ENCODE measurements at regions not wholly inside any gene's neighbourhood (a gene's known extent, or its start where the extent isn't known, plus 50 kb on each side); places are given as distances from the start of the nearest gene placed in this dataset.
A peak's percentile ranks its signal among the peaks of the same experiment; 100 is the strongest.

DNA sequence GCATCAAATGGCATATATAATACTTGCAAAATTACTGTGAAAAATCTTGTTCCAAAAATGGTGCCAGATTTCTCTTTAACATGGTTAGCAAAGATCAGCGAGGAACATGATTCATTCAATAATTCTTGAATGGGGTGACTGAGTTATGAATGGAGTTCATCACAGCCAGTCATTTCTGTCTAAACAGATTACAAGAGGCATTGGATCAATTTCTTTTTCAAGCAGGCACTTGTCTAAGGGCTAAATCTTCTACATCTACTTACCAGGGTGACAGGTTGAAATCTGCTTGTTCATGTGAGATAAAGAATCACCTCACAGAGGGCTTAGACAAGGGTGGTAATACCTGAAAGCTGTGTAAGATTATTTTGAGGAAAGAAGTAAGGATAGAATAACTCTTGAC lies 247.7 kb downstream of the ATP23 start:
- DNase-seq (ENCODE audit: low read depth in 2 of 2): no peak

DNA sequence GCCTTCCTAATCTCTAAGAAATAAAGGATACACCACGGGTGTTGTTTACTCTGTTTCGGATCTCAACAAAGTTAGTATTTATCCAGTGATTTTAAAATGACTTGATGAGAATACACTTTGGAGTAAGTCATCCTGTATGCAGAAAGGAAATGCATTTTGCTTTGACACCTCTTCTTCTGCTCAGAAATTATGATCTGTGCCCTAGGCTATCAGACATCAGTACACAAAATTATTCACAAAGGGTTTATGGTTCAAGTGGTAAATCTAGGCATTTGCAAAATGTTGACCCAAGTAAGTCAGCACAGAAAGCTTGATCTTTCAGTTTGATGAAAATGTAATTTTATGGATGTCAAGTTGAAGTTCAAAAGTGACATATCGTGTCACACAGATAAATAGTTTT lies 248.5 kb downstream of the ATP23 start:
- no peak for DNase-seq (ENCODE audit: low read depth in 2 of 2)

DNA sequence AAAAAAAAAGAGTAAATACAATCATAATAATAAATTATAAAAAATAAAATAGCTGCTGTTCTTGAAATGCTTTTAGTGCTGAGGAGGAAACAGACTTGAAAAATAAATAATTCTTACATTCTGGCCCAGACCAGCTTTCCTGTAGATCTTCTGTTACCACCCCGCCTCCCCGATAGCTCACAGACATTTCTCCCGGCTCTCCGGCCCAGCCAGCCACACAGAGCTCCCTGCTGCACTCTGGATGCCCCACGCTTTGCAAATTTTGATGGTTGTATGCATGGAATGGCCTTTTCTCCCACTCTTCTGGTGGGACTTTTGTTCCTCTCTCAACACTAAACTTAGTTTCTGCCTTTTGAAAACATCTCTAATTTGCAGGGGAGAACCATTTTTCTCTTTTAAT lies 249.3 kb downstream of the ATP23 start:
- DNase-seq (ENCODE audit: low read depth in 2 of 2): no peak

DNA sequence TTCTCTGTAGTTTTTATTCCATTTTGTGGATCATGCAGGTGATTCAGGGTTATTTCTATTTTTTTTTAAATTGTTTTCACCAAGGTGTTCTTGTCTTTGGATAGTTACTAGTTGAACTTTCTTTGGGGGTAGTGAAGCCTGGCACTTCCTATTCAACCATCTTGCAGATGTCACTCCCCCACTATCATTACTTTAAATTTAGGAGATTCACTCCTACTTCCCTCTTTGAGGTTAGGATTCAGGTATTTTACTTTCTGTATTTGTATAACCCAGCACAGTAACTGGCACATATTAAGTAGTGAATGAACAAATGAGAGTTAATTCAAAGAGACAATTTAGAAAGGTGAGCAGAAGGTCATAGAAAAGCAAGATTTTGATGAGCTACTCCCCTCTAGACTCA lies 255.6 kb downstream of the ATP23 start:
- no peak for DNase-seq (ENCODE audit: low read depth in 2 of 2)

DNA sequence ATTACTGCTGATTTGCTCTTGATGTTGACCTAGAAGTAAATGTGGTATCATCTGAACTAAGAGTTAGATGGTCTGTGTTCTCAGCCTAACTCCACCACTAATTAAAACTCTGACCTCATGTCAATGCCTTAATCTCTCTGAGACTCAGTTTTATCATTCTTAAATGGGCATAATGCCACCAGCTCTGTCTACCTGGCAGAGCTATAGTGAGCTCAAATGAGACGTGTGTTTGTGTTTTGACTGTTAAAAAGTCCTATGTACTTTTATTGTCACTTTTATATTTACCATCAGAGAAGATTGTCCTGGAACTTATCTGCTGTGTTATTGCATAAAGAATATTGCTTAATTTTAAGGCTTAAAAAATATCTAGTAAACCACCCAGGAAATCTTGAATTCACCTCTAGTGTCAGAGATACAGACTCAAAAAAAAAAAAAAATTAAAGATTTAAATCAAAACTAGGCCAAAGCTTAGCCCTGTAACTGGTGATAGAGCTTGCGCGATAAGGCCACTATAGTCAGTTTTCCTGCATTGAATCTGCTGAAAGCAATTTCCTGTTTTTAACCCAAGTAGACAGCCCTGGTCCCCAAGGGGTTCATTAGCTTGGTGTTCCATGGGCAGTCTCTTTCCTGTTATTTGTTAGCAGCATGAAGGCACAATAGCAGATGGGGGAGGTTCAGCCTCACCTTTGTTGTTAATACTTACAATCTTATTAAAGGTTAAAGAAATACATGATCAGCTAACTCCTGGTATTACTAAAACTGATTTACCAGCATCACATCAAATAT lies 261.8 kb downstream of the ATP23 start:
- DNase-seq (ENCODE audit: low read depth in 2 of 2): peak; percentile 75 to 77

DNA sequence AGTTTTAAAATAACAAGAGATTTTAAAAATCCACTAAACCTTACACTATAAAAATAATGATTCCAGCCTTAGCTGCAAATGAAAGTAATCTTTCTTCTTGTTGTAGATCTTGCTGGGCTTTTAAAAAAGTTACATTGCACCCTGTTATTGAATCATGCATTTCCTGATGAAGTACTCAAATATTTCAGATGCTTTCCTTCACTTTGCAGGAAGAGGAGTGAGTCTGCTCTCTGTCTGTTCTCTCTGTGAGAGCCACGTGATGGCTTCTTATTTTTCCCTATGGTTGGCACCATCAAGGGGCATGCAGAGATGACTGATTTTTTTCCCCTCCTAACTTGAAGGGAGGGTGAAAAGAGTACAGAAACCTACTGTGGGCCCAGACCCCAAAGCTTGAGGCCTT lies 262.7 kb downstream of the ATP23 start:
- peak; percentile 9 to 79 for DNase-seq (ENCODE audit: low read depth in 2 of 2)

DNA sequence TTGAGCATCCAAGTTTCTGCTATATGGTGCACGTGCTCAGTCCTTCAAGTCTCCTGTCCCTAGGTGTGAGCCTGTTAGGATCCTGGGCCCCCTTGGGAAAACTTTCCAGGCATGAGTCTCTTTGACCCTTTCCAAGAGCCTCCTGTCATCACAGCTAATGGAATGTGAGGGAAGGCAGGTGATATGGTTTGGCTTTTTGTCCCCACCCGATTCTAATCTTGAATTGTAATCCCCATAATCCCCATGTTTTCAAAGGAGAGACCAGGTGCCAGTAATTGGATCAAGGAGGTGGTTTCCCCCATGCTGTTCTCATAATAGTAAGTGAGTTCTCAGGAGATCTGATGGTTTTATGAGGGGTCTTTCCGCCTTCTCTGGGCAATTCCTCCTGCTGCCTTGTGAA lies 265.5 kb downstream of the ATP23 start:
- no peak for DNase-seq (ENCODE audit: low read depth in 2 of 2)

DNA sequence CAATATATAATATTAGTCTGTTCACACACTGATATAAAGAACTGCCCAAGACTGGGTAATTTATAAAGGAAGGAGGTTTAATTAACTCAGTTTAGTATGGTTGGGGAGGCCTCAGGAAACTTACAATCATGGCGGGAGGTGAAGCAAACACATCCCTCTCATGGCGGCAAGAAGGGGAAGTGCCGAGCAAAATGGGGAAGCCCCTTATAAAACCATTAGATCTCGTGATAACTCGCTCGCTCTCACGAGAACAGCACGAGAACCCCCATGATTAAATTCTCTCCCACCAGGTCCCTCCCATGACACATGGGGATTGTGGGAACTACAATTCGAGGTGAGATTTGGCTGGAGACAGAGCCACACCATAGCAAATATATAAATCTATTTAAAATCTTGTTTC lies 269.8 kb downstream of the ATP23 start:
- no peak for DNase-seq (ENCODE audit: low read depth in 2 of 2)

DNA sequence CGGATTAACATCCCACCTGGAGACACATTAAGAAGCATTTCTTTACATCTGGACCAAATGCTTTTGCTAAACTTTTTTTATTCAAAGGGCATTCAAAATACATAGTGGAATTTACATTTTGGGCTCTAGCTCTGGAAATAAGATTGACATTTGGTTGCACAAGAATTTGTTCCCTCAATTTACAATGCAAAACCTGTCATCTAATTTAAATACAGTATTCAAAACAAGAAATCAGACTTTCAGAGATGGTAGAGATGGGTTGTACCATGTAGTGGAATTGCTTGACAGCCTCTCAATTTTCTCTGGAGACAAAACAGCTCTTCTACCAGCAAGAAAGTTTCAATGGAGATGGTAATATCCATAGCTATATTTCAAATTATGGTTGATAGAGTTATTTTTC lies 275.8 kb downstream of the ATP23 start:
- no peak for DNase-seq (ENCODE audit: low read depth in 2 of 2)

DNA sequence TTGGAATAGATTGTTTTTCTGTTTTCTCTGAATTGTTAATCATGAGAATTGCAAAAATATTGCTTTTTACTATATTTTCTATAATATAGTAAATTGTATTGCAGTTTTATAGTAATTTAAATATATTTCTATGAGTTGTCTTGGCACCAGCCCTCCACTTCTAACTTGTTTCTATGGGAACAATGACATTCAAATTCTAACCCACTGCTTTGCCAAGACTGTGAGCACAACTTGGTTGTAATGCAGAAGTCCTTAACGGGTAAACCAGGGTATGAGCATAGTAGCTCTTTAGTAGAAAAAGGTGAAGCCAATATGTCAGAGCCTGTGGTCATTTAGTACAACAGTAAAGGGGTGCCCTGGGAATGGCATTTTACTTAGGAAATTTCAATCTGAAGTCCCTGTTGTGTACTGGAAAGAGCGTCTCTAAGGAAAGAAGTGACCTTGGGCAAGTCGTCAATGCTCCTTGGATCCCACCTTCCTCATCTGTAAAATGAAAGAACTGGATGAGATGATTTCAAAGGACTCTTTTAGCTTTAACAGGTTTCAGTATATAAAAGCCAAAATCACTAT lies 283.3 kb downstream of the ATP23 start:
- no peak for DNase-seq (ENCODE audit: low read depth in 2 of 2)

DNA sequence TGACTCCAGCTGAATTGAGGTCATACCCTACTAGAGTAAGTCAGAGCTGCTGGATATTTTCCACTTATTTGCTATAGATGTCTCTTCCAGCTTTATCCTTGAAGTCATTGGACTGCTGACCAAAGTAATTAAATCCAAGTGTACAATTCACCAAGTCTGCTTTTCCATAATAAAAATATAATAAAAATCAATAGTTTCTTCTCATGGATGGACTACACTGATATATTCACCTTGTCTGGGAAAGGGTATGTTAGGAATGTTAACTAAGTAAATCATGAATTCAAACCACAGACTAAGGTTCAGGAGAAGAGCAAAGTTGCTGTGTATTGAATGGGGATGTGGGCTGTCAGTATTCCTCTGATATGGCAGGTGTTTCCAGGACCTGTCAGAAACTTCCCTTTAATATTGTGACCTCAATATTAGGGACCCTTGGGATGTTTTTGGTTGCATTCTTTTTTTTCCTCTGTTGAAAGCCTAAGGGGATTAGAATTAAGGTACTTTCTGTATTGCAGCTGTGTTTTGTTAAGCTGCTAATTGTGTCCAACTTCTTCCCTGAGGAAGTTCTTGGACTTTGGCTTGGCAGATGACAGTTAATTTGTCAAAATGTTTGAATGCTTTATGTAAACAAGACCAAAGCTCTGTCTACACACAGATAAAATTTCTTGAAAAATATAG lies 284.0 kb downstream of the ATP23 start:
- peak in 1 of 2 donors; percentile 81 for DNase-seq (ENCODE audit: low read depth in 2 of 2)

DNA sequence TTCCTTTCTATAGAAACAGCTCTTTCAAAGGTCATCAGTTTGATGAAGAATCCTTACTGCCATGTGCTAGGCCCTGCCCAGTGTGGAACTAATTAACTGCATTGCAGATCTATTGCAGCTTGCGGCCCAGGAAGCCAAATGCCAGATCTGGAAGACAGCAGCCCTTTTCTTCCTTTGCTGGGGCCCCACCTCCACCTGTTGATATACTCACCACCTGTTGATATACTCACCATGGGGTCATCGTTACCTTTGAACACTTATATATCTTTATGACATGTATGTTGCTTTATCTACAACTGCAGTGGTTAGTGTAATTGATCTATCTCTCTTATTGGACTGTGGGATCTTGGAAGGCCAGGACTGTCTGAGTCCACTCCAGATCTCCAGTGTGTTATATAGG lies 292.5 kb downstream of the ATP23 start:
- DNase-seq (ENCODE audit: low read depth in 2 of 2): no peak

DNA sequence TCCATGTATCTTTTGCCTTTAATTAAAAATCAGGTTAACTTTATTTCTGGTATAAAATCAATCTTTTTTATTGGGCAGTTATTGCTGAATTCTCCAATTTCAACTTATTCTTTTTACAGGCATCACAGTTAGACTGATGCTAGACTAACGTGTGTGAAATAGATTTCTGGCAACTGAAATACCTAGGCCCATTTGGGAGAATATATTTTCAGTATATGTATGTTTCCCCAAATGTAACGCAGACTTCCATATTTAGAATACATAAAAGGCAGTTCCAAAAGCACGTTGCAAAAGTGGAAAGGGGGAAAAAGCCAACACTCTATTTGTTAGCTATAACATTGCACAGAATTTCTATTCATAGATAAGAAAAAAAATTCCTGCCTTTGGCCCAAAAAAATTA lies 297.0 kb downstream of the ATP23 start:
- no peak for DNase-seq (ENCODE audit: low read depth in 2 of 2)

DNA sequence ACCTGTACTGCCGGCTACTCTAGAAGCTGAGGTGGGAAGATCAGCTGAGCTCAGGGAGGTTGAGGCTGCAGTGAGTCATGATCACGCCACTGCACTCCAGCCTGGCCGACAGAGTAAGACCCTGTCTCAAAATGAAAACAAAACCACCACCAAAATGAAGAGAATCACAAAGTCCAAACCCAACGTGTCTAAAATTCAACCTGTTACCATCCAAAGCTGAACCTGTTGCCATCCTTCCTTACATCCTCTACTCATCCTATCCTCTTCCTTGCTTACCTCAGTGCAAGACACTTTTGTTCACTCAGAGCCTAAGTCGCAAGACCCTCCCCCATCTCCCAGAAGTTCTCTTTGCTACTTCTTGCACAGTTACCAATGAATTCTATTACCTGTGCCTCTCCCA lies 299.7 kb downstream of the ATP23 start:
- DNase-seq (ENCODE audit: low read depth in 2 of 2): no peak

DNA sequence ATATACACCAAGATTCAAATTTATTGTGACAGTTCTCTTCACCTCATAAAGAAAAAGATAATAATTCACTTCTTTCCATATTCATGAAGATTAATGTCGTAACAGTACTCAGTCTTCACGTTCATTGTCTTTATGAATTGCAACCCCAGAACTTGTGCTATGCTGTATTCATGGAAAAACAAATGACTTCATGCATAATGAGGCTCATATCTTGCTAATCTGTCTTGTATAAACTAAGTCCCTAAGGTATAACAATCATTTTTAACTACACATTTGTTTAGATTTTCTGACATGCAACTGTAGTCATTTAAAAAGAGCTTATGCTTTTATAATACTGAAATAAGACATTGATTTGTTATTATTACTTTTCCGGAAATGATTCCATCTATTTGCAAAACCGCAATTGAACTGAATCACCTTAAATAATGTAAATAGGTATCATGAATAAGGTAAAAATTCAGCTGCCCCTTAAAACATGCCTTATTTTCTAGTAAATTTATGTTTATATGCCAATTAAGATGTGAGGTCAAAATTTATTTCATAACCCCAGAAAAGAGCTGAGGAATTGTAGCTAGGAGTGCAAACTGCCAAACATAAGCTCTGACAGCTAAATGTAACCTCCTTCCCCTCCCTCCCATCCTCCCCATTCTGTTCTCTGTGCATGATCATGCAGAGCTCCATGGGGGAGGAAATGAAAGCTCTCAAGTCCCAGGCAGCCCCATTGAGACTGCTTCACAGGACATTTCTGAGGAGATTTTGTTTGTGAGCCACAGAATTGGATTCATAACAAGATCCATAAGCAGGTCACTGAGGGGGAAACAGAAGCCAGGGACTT lies 301.6 kb downstream of the ATP23 start:
- DNase-seq (ENCODE audit: low read depth in 2 of 2): no peak

DNA sequence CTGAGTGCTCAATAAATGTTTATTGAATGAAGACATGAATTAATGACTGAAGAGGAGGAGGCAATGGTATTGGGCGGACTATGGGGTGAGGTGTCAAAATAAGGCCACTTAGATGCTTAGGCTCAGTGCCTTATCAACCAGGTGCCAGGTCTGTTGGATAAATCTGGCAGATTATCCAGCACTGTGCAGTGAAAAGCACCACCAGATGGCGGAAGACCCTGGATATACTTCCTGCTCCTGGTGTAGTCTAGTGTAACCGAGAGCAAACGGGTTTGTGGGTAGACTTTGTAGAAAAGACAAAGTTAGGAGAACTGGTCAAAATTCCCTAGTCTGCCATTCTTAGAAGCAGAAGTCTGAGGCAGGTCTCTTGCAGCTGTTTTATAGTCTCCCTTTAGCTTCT lies 306.3 kb downstream of the ATP23 start:
- no peak for DNase-seq (ENCODE audit: low read depth in 2 of 2)

DNA sequence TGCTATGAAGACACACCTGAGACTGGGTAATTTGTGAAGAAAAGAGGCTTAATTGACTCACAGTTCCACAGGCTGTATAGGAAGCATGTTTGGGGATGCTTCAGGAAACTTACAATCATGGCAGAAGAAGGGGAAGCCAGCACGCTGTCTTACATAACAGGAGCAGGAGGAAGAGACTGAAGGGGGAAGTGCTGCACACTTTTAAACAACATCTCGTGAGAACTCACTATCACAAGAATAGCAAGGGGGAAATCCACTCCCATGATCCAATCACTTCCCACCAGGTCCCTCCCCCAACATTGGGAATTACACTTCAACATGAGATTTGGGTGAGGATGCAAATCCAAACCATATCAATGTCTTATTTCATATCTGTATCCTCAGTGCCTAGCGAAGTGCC lies 307.2 kb downstream of the ATP23 start:
- no peak for DNase-seq (ENCODE audit: low read depth in 2 of 2)

DNA sequence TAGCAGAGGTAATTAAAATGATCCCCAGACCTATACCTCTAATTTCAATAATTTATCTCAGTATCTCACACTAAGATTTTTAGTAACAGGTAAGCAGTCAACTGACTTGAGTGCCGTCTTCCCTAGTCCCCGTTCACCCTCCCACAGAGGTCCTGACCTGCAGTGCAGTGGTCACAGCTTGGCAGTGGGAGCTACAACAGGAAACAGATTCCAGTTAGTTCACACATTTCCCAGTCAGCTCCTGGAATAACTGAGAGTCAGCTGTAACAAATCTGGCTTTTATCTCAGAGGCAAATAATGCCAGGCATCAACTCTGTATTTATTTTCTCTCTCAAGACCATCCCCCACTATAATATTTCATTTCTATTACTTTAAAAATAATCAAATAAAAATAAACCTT lies 308.2 kb downstream of the ATP23 start:
- DNase-seq (ENCODE audit: low read depth in 2 of 2): peak; percentile 63 to 83

DNA sequence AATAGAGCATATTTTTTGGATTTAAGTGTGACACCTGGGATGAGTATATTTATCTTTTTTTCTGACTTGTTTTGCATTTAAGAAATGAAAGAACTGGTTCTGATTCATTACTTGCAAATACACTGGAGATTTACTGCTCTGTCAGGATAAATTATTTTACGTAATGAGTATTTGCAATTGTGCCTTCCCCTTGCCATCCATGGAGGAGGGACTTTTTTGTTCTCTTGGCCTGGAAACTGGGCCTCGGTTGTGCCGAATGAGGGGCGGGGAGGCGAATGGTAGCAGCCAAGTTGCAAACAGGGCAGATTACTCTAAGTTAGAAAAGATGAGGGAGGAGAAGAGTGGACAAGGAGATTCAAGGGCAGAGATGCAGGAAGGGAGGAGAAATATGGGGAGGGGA lies 308.7 kb downstream of the ATP23 start:
- DNase-seq (ENCODE audit: low read depth in 2 of 2): no peak

DNA sequence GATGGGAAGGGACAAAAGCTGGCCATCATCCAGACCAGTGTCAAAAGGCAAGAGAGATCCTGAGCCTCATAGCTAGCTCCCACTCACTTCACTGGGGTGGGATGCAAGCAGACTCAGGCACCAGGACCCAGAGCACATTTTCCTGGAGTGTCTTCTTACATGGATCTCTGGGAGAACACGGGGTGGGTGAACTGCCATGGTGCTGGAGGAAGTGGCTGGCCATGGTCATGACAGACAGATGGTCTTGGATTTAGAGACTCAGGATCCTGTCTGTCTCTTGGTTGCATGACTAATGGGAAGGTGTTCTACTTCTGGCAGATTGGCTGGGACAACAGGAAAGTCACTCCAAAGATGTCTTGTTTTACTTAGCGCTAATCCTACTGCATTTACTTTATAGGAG lies 311.5 kb downstream of the ATP23 start:
- no peak for DNase-seq (ENCODE audit: low read depth in 2 of 2)

DNA sequence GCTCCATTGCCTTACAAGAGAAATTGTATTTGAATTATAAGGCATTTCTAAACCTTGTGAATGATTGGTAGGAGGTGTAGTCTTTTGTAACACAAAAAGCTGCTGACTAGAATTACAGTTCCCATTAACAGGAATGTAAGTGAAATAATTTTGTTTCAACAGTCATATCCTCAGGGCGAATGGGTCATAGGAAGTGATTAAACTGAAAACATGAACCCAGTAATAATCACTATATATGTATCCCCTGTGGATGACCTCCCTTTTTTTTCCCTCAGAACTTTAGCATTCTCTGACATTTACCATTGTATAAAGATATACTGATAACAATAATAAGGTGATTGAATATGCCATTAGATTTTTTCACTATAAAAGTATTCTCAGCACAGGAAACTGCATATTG lies 312.3 kb downstream of the ATP23 start:
- peak; percentile 66 to 69 for DNase-seq (ENCODE audit: low read depth in 2 of 2)

DNA sequence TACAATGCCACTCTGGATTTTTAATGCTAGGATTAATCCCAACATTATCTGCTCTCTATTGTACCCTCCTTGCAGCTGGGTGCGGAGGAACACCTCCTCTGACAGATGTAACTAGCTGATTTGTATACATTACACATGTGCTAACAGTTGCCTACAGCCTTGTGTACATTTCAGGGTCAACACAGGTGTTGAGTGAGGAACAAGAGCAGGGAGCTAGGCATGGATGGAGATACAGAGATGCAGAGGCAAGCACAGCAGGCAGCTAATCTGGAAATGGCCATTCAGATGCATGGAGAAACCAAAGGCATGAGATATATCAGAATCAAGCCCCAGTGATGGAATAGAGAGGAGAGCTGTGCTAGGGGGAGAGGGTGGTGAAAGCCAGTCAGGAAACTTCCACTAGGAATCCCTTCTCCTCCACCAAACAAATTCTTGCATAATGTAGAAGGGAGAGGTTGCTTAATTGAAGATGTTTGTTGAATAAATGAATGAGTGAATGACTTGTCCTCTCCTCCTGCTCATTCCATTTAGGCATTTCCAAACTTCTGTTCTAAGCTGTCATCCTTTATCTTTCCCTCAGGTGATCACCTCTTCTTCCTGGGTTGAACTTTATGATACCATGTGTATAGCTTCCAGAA lies 313.2 kb downstream of the ATP23 start:
- DNase-seq (ENCODE audit: low read depth in 2 of 2): no peak

Data from lung microvascular endothelial cell (primary cell).